ENCODE measurements at regions not wholly inside any gene's neighbourhood (a gene's known extent, or its start where the extent isn't known, plus 50 kb on each side); places are given as distances from the start of the nearest gene placed in this dataset.

- TF ChIP-seq CTCF (IDR thresholded peaks at IDR 0.05 in 2 of 3, conservative IDR thresholded peaks at IDR 0.05 in 1 of 3; ENCODE audit: borderline replicate concordance in 1 of 3, insufficient read depth in 1 of 3, low read depth in 2 of 3, low read length in 2 of 3) (no peak), POLR2A (IDR thresholded peaks at IDR 0.05; ENCODE audit: borderline replicate concordance, extremely low read depth, insufficient read depth, insufficient read length) (no peak), SIN3A (IDR thresholded peaks at IDR 0.05; ENCODE audit: low read depth) (no peak), REST (IDR thresholded peaks at IDR 0.05; ENCODE audit: low read depth) (no peak), MAX (IDR thresholded peaks at IDR 0.05) (no peak), POLR2AphosphoS5 (IDR thresholded peaks at IDR 0.05; ENCODE audit: low read depth, low read length) (no peak), ZNF274 (IDR thresholded peaks at IDR 0.05; ENCODE audit: low read depth, low read length) (no peak), TCF7L2 (IDR thresholded peaks at IDR 0.05; ENCODE audit: borderline replicate concordance, extremely low read depth, insufficient read depth, insufficient read length) (no peak)
Measured at GRCh38 chrX:39749135-39749534, 348.6 kb downstream of the BCOR start.

All from HCT116 (cell line).